Esophagus (tissue), 2 donors: ENCODE measurements at regions not wholly inside any gene's neighbourhood (a gene's known extent, or its start where the extent isn't known, plus 50 kb on each side); places are given as distances from the start of the nearest gene placed in this dataset.
"Not testable (repeated sequence)": the region's sequence is repeated elsewhere in the genome, so short reads cannot be mapped to it uniquely, and the experiment has no call there.

Experiments used
- H3K27ac ChIP-seq, 2 donors: one replicate each; pipeline ENCODE4 v1.5.1; 2013; ENCODE audit warnings: low read depth in 2 of 2, mild to moderate bottlenecking in 2 of 2, inconsistent platforms in 1 of 2, low read length in 1 of 2, moderate library complexity in 1 of 2
- H3K27me3 ChIP-seq, 2 donors: one replicate each; pipeline ENCODE4 v1.6.1; 2013; ENCODE audit warnings: low read length in 2 of 2, control low read depth in 1 of 2, mild to moderate bottlenecking in 1 of 2; ENCODE audit not compliant: insufficient read depth in 2 of 2, control insufficient read depth in 1 of 2
- H3K36me3 ChIP-seq, 2 donors: one replicate each; pipeline ENCODE4 v1.6.1; 2013; ENCODE audit warnings: low read length in 1 of 2; ENCODE audit not compliant: control insufficient read depth in 2 of 2, insufficient read depth in 2 of 2
- H3K4me1 ChIP-seq, 2 donors: one replicate each; pipeline ENCODE4 v1.6.1; 2013; ENCODE audit warnings: low read length in 1 of 2; ENCODE audit not compliant: control insufficient read depth in 2 of 2, insufficient read depth in 2 of 2
- H3K4me3 ChIP-seq, 2 donors: one replicate each; pipeline ENCODE4 v1.5.1; 2013; ENCODE audit warnings: low read length in 2 of 2, mild to moderate bottlenecking in 2 of 2, low read depth in 1 of 2, moderate library complexity in 1 of 2
- H3K9me3 ChIP-seq, 2 donors: one replicate each; pipeline ENCODE4 v1.6.1; 2013; ENCODE audit warnings: mild to moderate bottlenecking in 2 of 2, low read depth in 1 of 2, low read length in 1 of 2, moderate library complexity in 1 of 2; ENCODE audit not compliant: control insufficient read depth in 2 of 2, insufficient read depth in 1 of 2
- WGBS, 2 donors: extraction: QIAGEN DNeasy Blood & Tissue Kit; methylation state at CpG; one replicate each; pipeline ENCODE4 v1.1.7; 2013; 5-methylcytosine and 5-hydroxymethylcytosine counted together
- donor health status: healthy with polysubstance abuse.
- donor health status: Bipolar disorder and iron deficiency.

DNA sequence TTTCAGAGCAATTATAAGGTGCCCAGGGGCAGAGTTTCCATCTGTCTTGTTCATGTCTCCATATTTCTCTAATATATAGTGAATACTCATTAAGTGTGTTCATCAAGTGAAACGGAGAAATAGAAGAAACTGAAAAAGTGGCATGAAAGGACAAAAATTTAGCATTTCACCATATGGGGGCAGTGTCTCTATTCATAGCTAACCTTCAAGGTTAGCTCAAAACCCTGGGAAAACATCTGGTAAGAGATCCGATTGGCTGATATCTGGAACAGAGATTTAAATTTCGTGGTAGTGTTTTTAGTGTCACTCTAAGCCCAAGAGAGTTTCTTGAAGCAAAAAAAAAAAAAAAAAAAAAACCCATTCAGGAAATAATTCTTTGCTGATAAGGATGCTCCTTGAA lies 367.5 kb downstream of the DAD1 start:
- Histone ChIP-seq H3K36me3 (no peaks in the 10 kb centered on the region), H3K4me1 (no peaks in the 10 kb centered on the region), H3K9me3 (peaks cover 0 to 2% of the 10 kb centered on the region in 2 donors), H3K27ac (no peak overlapping the region), H3K4me3 (no peak overlapping the region), H3K27me3 (no peaks in the 10 kb centered on the region)
- WGBS, 2 donors: 47 to 48% methylated on average over 3 of the region's 3 CpGs

DNA sequence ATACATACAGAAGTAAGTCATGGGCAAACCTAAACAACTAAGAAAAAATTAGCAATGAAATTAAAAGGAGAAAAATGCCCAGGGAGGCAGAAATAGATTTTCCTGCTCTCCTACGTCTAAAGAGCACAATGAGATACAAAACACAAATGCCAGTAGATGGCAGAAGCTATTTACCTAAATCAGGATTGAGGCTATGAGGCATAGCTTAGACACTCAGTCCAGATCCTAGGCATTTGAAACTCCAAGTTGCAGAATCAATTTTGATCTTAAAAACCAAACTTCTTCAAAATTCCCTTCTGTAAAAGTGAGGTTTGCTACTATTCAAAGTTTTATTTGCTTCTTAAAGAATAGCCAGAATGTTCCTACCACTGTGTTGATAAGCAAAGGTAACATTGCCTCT lies 368.6 kb downstream of the DAD1 start:
- H3K4me3 ChIP-seq: no peak overlapping the region
- no peaks in the 10 kb centered on the region for H3K4me1 ChIP-seq
- H3K27ac ChIP-seq: no peak overlapping the region
- peaks cover 0 to 2% of the 10 kb centered on the region in 2 donors for H3K9me3 ChIP-seq
- no peaks in the 10 kb centered on the region for H3K36me3 ChIP-seq
- 16 to 22% methylated on average over 1 of the region's 1 CpG for WGBS, 2 donors
- H3K27me3 ChIP-seq: no peaks in the 10 kb centered on the region

DNA sequence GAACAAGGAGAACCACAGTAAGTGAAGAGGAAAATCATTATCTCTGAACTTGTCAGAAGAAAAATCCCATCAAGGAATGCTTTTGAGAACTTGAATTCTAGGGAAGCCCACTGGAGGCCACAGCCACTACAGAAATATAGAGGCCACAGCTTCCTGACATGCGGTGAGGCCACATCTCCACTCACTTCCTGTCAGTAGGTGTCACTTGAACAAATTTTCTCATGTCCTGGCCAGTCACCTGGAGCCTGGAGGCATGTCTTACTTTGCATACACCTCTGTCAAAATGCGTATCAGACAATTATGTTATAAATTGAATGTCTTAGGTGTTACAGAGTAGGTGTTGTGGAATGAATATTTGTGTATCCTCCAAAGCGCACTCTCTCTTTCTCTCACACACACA lies 370.3 kb downstream of the DAD1 start:
- Histone ChIP-seq H3K27ac (no peak overlapping the region), H3K36me3 (no peaks in the 10 kb centered on the region), H3K27me3 (no peaks in the 10 kb centered on the region), H3K9me3 (no peaks in the 10 kb centered on the region), H3K4me3 (no peak overlapping the region), H3K4me1 (no peaks in the 10 kb centered on the region)
- 65 to 72% methylated on average over 3 of the region's 3 CpGs for WGBS, 2 donors

DNA sequence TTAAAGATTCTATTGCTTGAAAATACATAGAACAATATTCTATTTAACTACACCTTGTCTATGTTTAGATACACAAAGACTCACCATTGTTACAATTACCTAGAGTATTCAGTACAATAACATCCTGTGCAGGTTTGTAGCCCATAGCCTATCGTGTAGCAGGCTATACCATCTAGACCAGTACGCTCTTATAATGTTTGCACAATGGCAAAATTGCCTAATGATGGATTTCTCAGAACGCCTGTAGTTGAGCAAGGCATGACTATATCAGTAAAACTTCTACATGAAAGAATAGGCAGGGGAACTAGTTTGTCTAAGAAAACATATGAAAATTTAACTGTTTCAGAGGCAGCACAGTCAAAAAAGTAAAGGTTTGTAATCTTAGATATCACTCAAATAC lies 375.9 kb downstream of the DAD1 start:
- H3K36me3 ChIP-seq: no peaks in the 10 kb centered on the region
- H3K4me1 ChIP-seq: no peaks in the 10 kb centered on the region
- H3K9me3 ChIP-seq: no peaks in the 10 kb centered on the region
- H3K4me3 ChIP-seq: no peak overlapping the region
- no peak overlapping the region for H3K27ac ChIP-seq
- WGBS, 2 donors: 39 to 51% methylated on average over 3 of the region's 3 CpGs
- no peaks in the 10 kb centered on the region for H3K27me3 ChIP-seq

DNA sequence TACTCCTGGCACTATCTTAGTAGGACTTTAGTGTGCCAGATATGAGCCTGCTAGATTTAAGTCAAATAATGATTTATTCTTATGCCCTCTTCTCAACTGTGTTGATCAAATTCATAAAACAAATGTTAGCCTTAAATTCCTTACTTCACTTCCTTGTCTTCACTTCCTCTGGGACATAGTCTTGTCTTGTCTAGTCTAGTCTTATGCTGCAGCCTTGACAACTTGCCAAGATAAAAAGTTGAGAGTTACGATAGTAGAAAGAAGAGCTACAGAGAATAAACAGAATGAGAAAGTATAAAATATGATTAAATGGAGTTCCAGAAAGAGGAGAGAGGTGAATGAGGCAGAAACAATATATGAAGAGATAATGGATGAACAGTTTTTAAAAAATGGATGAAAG lies 378.1 kb downstream of the DAD1 start:
- Histone ChIP-seq H3K27ac (no peak overlapping the region), H3K36me3 (no peaks in the 10 kb centered on the region), H3K4me1 (no peaks in the 10 kb centered on the region), H3K27me3 (no peaks in the 10 kb centered on the region), H3K4me3 (no peak overlapping the region), H3K9me3 (no peaks in the 10 kb centered on the region)
- WGBS, 2 donors: 23 to 46% methylated on average over 1 of the region's 1 CpG

DNA sequence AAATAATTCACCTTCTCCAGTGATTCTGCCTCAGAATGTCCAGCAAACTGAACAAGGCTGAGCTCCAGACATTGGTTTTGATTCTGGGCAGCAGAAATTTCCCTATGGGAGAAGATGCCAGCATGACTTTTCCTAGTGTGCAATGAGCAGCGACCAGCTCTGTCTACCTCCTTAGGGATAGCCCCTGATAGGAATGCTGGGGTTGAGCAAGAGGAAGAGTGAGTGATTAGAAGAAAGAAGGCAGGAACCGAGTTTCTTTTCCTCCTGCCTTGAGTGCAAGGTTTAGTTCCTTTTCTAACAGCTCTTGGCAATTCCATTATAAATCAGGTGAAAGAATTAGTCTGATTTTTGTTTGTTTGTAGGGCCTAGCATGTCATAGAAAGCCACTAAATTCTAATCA lies 379.0 kb downstream of the DAD1 start:
- 39 to 47% methylated on average over 2 of the region's 2 CpGs for WGBS, 2 donors
- Histone ChIP-seq H3K36me3 (no peaks in the 10 kb centered on the region), H3K4me1 (no peaks in the 10 kb centered on the region), H3K27ac (no peak overlapping the region), H3K9me3 (no peaks in the 10 kb centered on the region), H3K27me3 (no peaks in the 10 kb centered on the region), H3K4me3 (no peak overlapping the region)

DNA sequence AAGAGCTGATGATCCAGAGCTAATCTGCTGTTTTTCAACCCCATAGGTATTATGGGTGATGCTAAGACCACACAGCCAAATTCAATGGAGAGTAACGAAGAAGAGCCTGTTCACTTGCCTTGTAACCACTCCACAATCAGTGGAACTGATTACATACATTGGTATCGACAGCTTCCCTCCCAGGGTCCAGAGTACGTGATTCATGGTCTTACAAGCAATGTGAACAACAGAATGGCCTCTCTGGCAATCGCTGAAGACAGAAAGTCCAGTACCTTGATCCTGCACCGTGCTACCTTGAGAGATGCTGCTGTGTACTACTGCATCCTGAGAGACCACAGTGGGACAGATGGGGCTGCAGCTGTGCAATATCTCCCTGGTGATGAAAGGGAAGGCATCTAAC lies 386.0 kb downstream of the DAD1 start:
- peaks cover 0 to 6% of the 10 kb centered on the region in 2 donors for H3K9me3 ChIP-seq
- WGBS, 2 donors: 81 to 89% methylated on average over 5 of the region's 5 CpGs
- no peaks in the 10 kb centered on the region for H3K36me3 ChIP-seq
- no peak overlapping the region for H3K27ac ChIP-seq
- H3K4me1 ChIP-seq: no peaks in the 10 kb centered on the region
- H3K27me3 ChIP-seq: no peaks in the 10 kb centered on the region
- H3K4me3 ChIP-seq: no peak overlapping the region

DNA sequence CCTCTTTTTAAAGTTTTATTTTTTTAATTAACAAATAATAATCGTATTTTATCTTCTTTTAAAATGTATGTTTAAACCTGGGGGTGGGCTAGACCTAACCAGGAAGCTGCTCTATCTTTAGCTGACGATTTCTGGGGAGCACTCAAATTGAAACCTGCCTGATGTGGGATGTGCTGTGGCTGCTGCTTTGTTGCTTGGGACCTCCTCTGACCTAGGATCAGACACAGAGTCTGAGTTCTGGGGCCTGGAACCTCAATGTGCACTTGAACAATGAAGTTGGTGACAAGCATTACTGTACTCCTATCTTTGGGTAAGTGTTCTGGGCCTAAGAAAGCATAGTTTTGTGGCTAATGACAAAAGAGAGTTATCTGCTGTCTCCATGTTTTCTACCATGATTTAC lies 386.7 kb downstream of the DAD1 start:
- H3K36me3 ChIP-seq: no peaks in the 10 kb centered on the region
- H3K9me3 ChIP-seq: peaks cover 0 to 6% of the 10 kb centered on the region in 2 donors
- H3K27me3 ChIP-seq: no peaks in the 10 kb centered on the region
- H3K4me1 ChIP-seq: no peaks in the 10 kb centered on the region
- 56 to 68% methylated on average over 2 of the region's 2 CpGs for WGBS, 2 donors
- H3K27ac ChIP-seq: no peak overlapping the region
- H3K4me3 ChIP-seq: no peak overlapping the region

DNA sequence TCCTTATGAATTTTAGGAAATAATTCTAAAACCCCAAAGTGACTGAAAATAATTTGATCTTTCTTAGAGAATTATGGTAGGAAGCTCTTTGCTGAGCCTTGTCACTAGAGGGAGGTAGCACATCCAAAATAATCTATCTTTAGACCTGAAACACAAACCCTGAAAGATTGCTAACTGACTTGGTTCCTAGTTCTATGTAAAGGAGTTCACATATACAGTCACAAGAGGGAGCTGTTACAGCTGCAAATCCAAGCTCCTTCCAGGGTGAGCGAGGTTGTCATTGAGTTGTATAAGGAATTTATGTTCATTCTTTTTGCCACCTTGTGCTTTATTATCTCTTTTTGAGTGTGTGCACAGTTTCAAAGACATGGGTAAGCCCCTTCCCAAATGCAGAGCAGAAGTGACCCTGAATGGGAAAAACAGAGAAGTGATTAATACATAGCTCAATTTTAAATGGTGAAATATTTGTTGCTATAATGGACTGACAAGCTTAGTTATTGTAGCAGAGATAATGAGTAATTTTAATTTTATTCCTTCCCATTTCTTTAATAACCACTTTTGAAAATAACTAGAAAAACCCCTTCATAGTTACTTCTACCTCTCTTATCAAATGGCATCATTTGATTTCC lies 387.9 kb downstream of the DAD1 start:
- 8 to 16% methylated on average over 1 of the region's 1 CpG for WGBS, 2 donors
- no peak overlapping the region for H3K27ac ChIP-seq
- no peaks in the 10 kb centered on the region for H3K36me3 ChIP-seq
- peaks cover 0 to 6% of the 10 kb centered on the region in 2 donors for H3K9me3 ChIP-seq
- H3K4me1 ChIP-seq: no peaks in the 10 kb centered on the region
- no peak overlapping the region for H3K4me3 ChIP-seq
- H3K27me3 ChIP-seq: no peaks in the 10 kb centered on the region

DNA sequence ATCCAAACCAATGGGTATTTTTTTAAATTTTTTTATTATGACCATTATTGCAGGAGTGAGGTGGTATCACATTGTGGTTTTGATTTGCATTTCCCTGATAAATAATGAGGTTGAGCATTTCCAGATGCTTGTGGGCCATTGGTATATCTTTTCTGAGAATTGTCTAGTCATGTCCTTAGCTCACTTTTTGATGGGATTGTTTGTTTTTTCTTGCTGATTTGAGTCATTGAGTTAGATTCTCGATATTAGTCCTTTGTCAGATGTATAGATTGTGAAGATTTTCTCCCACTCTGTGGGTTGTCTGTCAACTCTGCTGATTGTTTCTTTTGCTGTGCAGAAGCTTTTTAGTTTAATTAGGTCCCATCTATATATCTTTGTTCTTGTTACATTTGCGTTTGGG lies 388.9 kb downstream of the DAD1 start:
- H3K4me1 ChIP-seq, H3K9me3 ChIP-seq, H3K27me3 ChIP-seq, H3K36me3 ChIP-seq, H3K4me3 ChIP-seq, H3K27ac ChIP-seq: not testable (repeated sequence)
- WGBS, 2 donors: 83 to 86% methylated on average over 2 of the region's 2 CpGs
